ENCODE measurements at regions not wholly inside any gene's neighbourhood (a gene's known extent, or its start where the extent isn't known, plus 50 kb on each side); places are given as distances from the start of the nearest gene placed in this dataset.

- no peak overlapping the region for H4K8ac ChIP-seq (ENCODE audit: low read depth in 2 of 2, low read length in 2 of 2)
- no peak overlapping the region for H2AK9ac ChIP-seq (replicated peaks; ENCODE audit: low read depth, low read length, poor library complexity)
- ATAC-seq (ENCODE audit: low read depth) (no peak), DNase-seq (no peak)
- BruUV-seq (replicated peaks): no TSS peak
- CTCF ChIA-PET: no interaction called here
- H3K27me3 ChIP-seq (ENCODE audit: control insufficient read depth, insufficient read depth, low read length): no peaks in the 10 kb centered on the region
- no CpG with 5 or more reads among the region's 4 CpGs for WGBS, 2 experiments (ENCODE audit: extremely low coverage in 2 of 2, insufficient read length in 1 of 2)
- H3K56ac ChIP-seq (ENCODE audit: extremely low read depth, insufficient read depth, low read length): no peak overlapping the region
- H3K4ac ChIP-seq (ENCODE audit: low read depth, low read length): no peak overlapping the region
- no peaks in the 10 kb centered on the region for H4K20me1 ChIP-seq (ENCODE audit: insufficient read depth, low read length)
- no peaks in the 10 kb centered on the region for H3K9me1 ChIP-seq (ENCODE audit: insufficient read depth, low read length)
- H3K79me1 ChIP-seq (ENCODE audit: low read depth in 1 of 2, low read length in 2 of 2): no peaks in the 10 kb centered on the region
- no peak overlapping the region for H2AFZ ChIP-seq (replicated peaks; ENCODE audit: low read length, poor library complexity)
- no peak overlapping the region for H2BK20ac ChIP-seq (ENCODE audit: low read depth, low read length)
- H3K4me2 ChIP-seq (ENCODE audit: low read depth, low read length): no peak overlapping the region
- POLR2A ChIA-PET (ENCODE audit: unreplicated experiment): no interaction called here
- no peaks in the 10 kb centered on the region for H3K9me3 ChIP-seq (ENCODE audit: control insufficient read depth, insufficient read depth, low read length)
- dilution Hi-C loops (cut with HindIII; ENCODE audit: low sequenced_read_pairs, unreplicated experiment) (no loop called here), in situ Hi-C loops (cut with MboI; ENCODE audit: low sequenced_read_pairs) (no loop called here), intact Hi-C loops (cut with micrococcal nuclease) (no loop called here)
- no peak overlapping the region for H2AK5ac ChIP-seq (ENCODE audit: low read depth, low read length)
- no peaks in the 10 kb centered on the region for H3K36me3 ChIP-seq (ENCODE audit: control insufficient read depth, insufficient read depth, low read length)
- H4K5ac ChIP-seq (ENCODE audit: low read depth, low read length): no peak overlapping the region
- H3K27ac ChIP-seq (ENCODE audit: insufficient read depth, low read length): no peak overlapping the region
- no peak overlapping the region for H3K18ac ChIP-seq (ENCODE audit: low read depth, low read length)
- no peak for TF ChIP-seq RFX5 (IDR thresholded peaks at IDR 0.05; ENCODE audit: low read depth, low read length)
- no peak for TF ChIP-seq FOS (IDR thresholded peaks at IDR 0.05; ENCODE audit: low read depth, low read length)
- no peak for TF ChIP-seq SMC3 (IDR thresholded peaks at IDR 0.05; ENCODE audit: low read depth, low read length)
- no peak for TF ChIP-seq MXI1 (IDR thresholded peaks at IDR 0.05; ENCODE audit: borderline replicate concordance, low read depth, low read length)
- no peak for TF ChIP-seq CHD1 (IDR thresholded peaks at IDR 0.05; ENCODE audit: low read depth, low read length)
- TF ChIP-seq ELK1 (IDR thresholded peaks at IDR 0.05; ENCODE audit: borderline replicate concordance, low read depth, low read length): no peak
- TF ChIP-seq POLR2A (IDR thresholded peaks at IDR 0.05; ENCODE audit: low read depth, low read length): no peak
- no peak for TF ChIP-seq RAD21 (IDR thresholded peaks at IDR 0.05; ENCODE audit: low read length)
- TF ChIP-seq BHLHE40 (IDR thresholded peaks at IDR 0.05; ENCODE audit: low read depth, low read length): no peak
- no peak for TF ChIP-seq USF2 (IDR thresholded peaks at IDR 0.05; ENCODE audit: low read depth, low read length)
- TF ChIP-seq, protein P1, sequence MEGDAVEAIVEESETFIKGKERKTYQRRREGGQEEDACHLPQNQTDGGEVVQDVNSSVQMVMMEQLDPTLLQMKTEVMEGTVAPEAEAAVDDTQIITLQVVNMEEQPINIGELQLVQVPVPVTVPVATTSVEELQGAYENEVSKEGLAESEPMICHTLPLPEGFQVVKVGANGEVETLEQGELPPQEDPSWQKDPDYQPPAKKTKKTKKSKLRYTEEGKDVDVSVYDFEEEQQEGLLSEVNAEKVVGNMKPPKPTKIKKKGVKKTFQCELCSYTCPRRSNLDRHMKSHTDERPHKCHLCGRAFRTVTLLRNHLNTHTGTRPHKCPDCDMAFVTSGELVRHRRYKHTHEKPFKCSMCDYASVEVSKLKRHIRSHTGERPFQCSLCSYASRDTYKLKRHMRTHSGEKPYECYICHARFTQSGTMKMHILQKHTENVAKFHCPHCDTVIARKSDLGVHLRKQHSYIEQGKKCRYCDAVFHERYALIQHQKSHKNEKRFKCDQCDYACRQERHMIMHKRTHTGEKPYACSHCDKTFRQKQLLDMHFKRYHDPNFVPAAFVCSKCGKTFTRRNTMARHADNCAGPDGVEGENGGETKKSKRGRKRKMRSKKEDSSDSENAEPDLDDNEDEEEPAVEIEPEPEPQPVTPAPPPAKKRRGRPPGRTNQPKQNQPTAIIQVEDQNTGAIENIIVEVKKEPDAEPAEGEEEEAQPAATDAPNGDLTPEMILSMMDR (conservative IDR thresholded peaks at IDR 0.05; ENCODE audit: low read depth, low read length): no peak
- H4K91ac ChIP-seq (ENCODE audit: insufficient read depth, low read depth, low read length): no peak overlapping the region
- no peak overlapping the region for H3K14ac ChIP-seq (replicated peaks; ENCODE audit: low read depth, low read length)
- H3K4me1 ChIP-seq (ENCODE audit: control insufficient read depth, insufficient read depth, low read length): no peaks in the 10 kb centered on the region
- H2BK5ac ChIP-seq (ENCODE audit: low read depth, low read length, poor library complexity, severe bottlenecking): no peak overlapping the region
- no peak overlapping the region for H3K4me3 ChIP-seq (ENCODE audit: insufficient read depth, low read depth, low read length)
- no peak overlapping the region for H2BK15ac ChIP-seq (ENCODE audit: low read depth, low read length)
- no peak overlapping the region for H3K9ac ChIP-seq (ENCODE audit: low read depth, low read length)
- H2BK120ac ChIP-seq (ENCODE audit: low read depth, low read length): no peak overlapping the region
- no peak overlapping the region for H3K23ac ChIP-seq (ENCODE audit: low read depth, low read length)
Observed at GRCh38 chr4:129842096-129842495, 746.1 kb downstream of the C4orf33 start.

Measured in IMR-90 (cell line).